GM12872 (cell line): ENCODE measurements at regions not wholly inside any gene's neighbourhood (a gene's known extent, or its start where the extent isn't known, plus 50 kb on each side); places are given as distances from the start of the nearest gene placed in this dataset.

Source experiments
- CTCF ChIP-seq: IDR thresholded peaks from 3 replicates; pipeline ENCODE4 v1.5.1; 2011; ENCODE audit warnings: low read depth, mild to moderate bottlenecking, low read length, moderate library complexity; ENCODE audit not compliant: insufficient read depth

GRCh38 chr3:20350449-20350848 lies 164.4 kb upstream of the SGO1 start:
- TF ChIP-seq CTCF, result no peak

GRCh38 chr3:20346916-20347315 lies 160.9 kb upstream of the SGO1 start:
- no peak for TF ChIP-seq CTCF

GRCh38 chr3:20346369-20346768 lies 160.4 kb upstream of the SGO1 start:
- TF ChIP-seq CTCF, result no peak

GRCh38 chr3:20344400-20344959 lies 158.5 kb upstream of the SGO1 start:
- no peak for TF ChIP-seq CTCF

GRCh38 chr3:20343790-20344189 lies 157.8 kb upstream of the SGO1 start:
- no peak for TF ChIP-seq CTCF

GRCh38 chr3:20340324-20340928 lies 154.4 kb upstream of the SGO1 start:
- TF ChIP-seq CTCF, result peak; percentile 94

- TF ChIP-seq CTCF, result no peak
These were observed 150.6 kb upstream of the SGO1 start for GRCh38 chr3:20336572-20336971.
